HepG2 (cell line): ENCODE measurements at regions not wholly inside any gene's neighbourhood (a gene's known extent, or its start where the extent isn't known, plus 50 kb on each side); places are given as distances from the start of the nearest gene placed in this dataset.
A peak's percentile ranks its signal among the peaks of the same experiment; 100 is the strongest.

Experiments
- ATAC-seq: fragments of 200-7000 bp; cut with Tn5 transposase; 3 replicates; pipeline ENCODE4 v1.9.1; 2020; ENCODE audit warnings: mild to moderate bottlenecking, moderate library complexity
- BruUV-seq: library from RNA; stranded (reverse); fragments of 400-500 nt; replicated peaks from 2 replicates; lab custom pipeline; 2021; lab: Mats Ljungman, UMichigan
- CTCF ChIA-PET: fragments of 300-600 bp; formaldehyde crosslinking; extraction: SDS; loops from one replicate; lab custom pipeline; 2021; ENCODE audit warnings: low total read pairs, inconsistent platforms, low intra/inter-chr PET ratio; lab: Yijun Ruan, JAX
- POLR2A ChIA-PET: fragments of 350-600 bp; sonication (Branson Sonifier 250); formaldehyde crosslinking; loops from one replicate; lab custom pipeline; 2020; ENCODE audit warnings: antibody characterized with exemption, inconsistent platforms; lab: Yijun Ruan, JAX
- DNase-seq: peaks from one replicate; pipeline ENCODE4 v3.0.0-alpha.2; 2015; ENCODE audit warnings: low spot score
- FAIRE-seq: peaks from 3 replicates; lab custom pipeline; 2011; peaks lifted over from hg19 to GRCh38; lab: Jason Lieb, UNC
- H2AFZ ChIP-seq: one replicate; pipeline ENCODE4 v1.6.1; 2011; ENCODE audit warnings: low read length, inconsistent platforms
- H3K27ac ChIP-seq: fragments of 300-600 bp; 3 replicates; pipeline ENCODE4 v1.8.0; 2011; ENCODE audit warnings: mixed run types, mild to moderate bottlenecking, mixed read lengths, low read length, inconsistent platforms; ENCODE audit not compliant: insufficient read depth; ENCODE audit errors: extremely low read length
- H3K27me3 ChIP-seq, 2 experiments: fragments of 200-600 bp in 1 of 2; 2 replicates in 1 of 2; 3 replicates in 1 of 2; pipeline versions ENCODE4 v1.6.0 to v1.8.0; 2011; ENCODE audit warnings: low read length in 2 of 2, mild to moderate bottlenecking in 2 of 2, moderate library complexity in 2 of 2, inconsistent platforms in 1 of 2; ENCODE audit not compliant: insufficient read depth in 2 of 2, control insufficient read depth in 1 of 2
- H3K36me3 ChIP-seq, 2 experiments: fragments of 200-600 bp in 1 of 2; replicated peaks in 1 of 2; 2 replicates in 1 of 2; 3 replicates in 1 of 2; pipeline versions ENCODE4 v1.5.1 to v1.8.0; 2011; ENCODE audit warnings: low read length in 2 of 2, inconsistent platforms in 1 of 2; ENCODE audit not compliant: insufficient read depth in 2 of 2, control insufficient read depth in 1 of 2
- H3K4me1 ChIP-seq: 2 replicates; pipeline ENCODE4 v1.5.1; 2012; ENCODE audit warnings: low read length, inconsistent platforms; ENCODE audit not compliant: insufficient read depth
- H3K4me2 ChIP-seq: 2 replicates; pipeline ENCODE4 v1.6.0; 2011; ENCODE audit warnings: low read depth, low read length, inconsistent platforms
- H3K4me3 ChIP-seq, 3 experiments: fragments of 200-600 bp in 1 of 3; sonication (generic), shearing (Covaris generic) in 1 of 3; replicated peaks in 1 of 3; 2 replicates each; pipeline ENCODE4 v1.5.1; 2011 to 2016; ENCODE audit warnings: low read length in 3 of 3, inconsistent platforms in 2 of 3, low read depth in 2 of 3, mild to moderate bottlenecking in 2 of 3, control low read depth in 1 of 3, mixed read lengths in 1 of 3; ENCODE audit not compliant: insufficient read depth in 1 of 3
- H3K79me2 ChIP-seq: one replicate; pipeline ENCODE4 v1.6.1; 2011; ENCODE audit warnings: low read length, inconsistent platforms; ENCODE audit not compliant: insufficient read depth
- H3K9ac ChIP-seq: 2 replicates; pipeline ENCODE4 v1.6.0; 2011; ENCODE audit warnings: mild to moderate bottlenecking, low read depth, low read length, inconsistent platforms; ENCODE audit not compliant: insufficient read depth
- H3K9me3 ChIP-seq: 2 replicates; pipeline ENCODE4 v1.5.1; 2012; ENCODE audit warnings: mild to moderate bottlenecking, low read length
- H4K20me1 ChIP-seq: 2 replicates; pipeline ENCODE4 v1.6.0; 2011; ENCODE audit warnings: inconsistent platforms, mild to moderate bottlenecking, low read length, moderate library complexity; ENCODE audit not compliant: insufficient read depth
- CEBPB ChIP-seq: IDR thresholded peaks from 2 replicates; pipeline ENCODE4 v1.6.1; 2011; ENCODE audit warnings: low read depth, low read length, improper control_type of control experiment, borderline replicate concordance
- EED ChIP-seq: sonication (generic); formaldehyde crosslinking; IDR thresholded peaks from 2 replicates; pipeline ENCODE4 v1.5.0; 2020; ENCODE audit warnings: mild to moderate bottlenecking, missing genetic modification reagents
- MIER2 ChIP-seq: IDR thresholded peaks from 2 replicates; pipeline ENCODE4 v1.6.1; 2016; ENCODE audit warnings: missing biosample characterization, missing genetic modification reagents
- NFKB2 ChIP-seq: sonication (generic); formaldehyde crosslinking; IDR thresholded peaks from 2 replicates; pipeline ENCODE4 v1.4.0; 2020; ENCODE audit warnings: missing genetic modification reagents, borderline replicate concordance
- WIZ ChIP-seq: sonication (generic); formaldehyde crosslinking; IDR thresholded peaks from 2 replicates; pipeline ENCODE4 v1.5.1; 2020; ENCODE audit warnings: mild to moderate bottlenecking, missing genetic modification reagents
- ZNF431 ChIP-seq: sonication (generic); formaldehyde crosslinking; IDR thresholded peaks from 2 replicates; pipeline ENCODE4 v1.9.0; 2022; ENCODE audit warnings: missing genetic modification reagents, low read depth, mild to moderate bottlenecking, borderline replicate concordance
- ZSCAN29 ChIP-seq: sonication (generic); formaldehyde crosslinking; conservative IDR thresholded peaks from 2 replicates; pipeline ENCODE4 v1.4.0; 2020; ENCODE audit warnings: mild to moderate bottlenecking, missing genetic modification reagents
- WGBS: methylation state at CpG from one replicate; pipeline ENCODE4 v1.1.6; 2017; ENCODE audit warnings: low lambda C conversion rate; 5-methylcytosine and 5-hydroxymethylcytosine counted together
- in situ Hi-C: cut with HindIII; loops from 2 replicates; pipeline ENCODE4 v1.10.0; 2017; ENCODE audit warnings: low pct_unique_long_range_greater_than_20kb; ENCODE audit not compliant: extremely low pct_ligation_motif_present
- intact Hi-C: fragments of 100-400 bp; cut with micrococcal nuclease; formaldehyde crosslinking; loops from one replicate; pipeline ENCODE4 v1.10.0; 2022; ENCODE audit not compliant: unreplicated experiment
- TF ChIP-seq, protein P1 (sequence below): sonication (generic); formaldehyde crosslinking; IDR thresholded peaks from 2 replicates; pipeline ENCODE4 v1.4.0; 2020; ENCODE audit warnings: mild to moderate bottlenecking, missing genetic modification reagents
- TF ChIP-seq, protein P2 (sequence below), 2 experiments: IDR thresholded peaks; 2 replicates each; pipeline ENCODE4 v1.6.1; 2011 to 2012; ENCODE audit warnings: low read length in 2 of 2, borderline replicate concordance in 1 of 2, low read depth in 1 of 2, mild to moderate bottlenecking in 1 of 2, moderate library complexity in 1 of 2

DNA sequence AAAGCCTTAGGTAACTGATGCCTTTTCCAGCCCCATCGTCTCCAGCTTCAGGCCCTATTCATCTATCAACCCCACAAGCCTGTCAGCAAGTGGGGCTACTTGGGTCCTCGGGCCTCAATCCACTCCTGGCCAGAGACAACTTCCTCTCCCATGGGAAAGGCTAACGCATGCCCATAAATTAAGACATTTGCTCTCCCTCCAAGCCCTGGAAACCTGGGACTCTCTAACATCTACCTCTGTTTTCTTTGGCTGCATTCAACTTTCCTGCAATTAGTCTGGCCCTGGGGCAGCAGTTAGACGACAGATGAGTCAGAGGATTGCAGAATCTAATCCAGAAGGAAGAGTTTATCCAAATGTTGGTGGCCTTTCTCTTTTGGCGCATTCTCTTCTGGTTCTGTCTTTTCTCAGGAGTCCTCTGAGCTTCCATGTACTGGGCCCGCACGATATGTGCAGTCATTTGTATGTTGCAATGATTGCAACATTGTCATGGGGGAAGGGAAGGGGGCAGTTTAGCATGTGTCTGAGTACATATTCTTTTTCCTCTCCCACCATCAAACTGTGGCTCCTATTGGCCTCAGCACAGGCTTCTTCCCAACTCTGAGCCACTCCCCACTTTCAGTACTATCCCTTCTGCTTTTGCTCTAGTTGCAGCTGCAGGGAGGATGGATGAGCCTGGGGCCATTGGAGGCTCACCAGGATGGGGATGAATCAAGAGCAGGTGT lies 54.4 kb downstream of the NAV1 start:
- Histone ChIP-seq H3K27me3 (peaks cover 2 to 26% of the 10 kb centered on the region in 2 experiments; a peak in 3 of 5 replicates), H3K79me2 (no peaks in the 10 kb centered on the region), H3K36me3 (no peaks in the 10 kb centered on the region), H3K9ac (no peak overlapping the region), H4K20me1 (peaks cover 4% of the 10 kb centered on the region; the same call in 1 of the 2 replicates), H3K4me3 (no peak overlapping the region), H3K9me3 (no peaks in the 10 kb centered on the region)
- no peak for DNase-seq
- ChIA-PET CTCF (no interaction called here), POLR2A (no interaction called here)
- intact Hi-C loops = no loop called here
- no TSS peak for BruUV-seq
- WGBS = 6% methylated on average over 6 of the region's 7 CpGs
- TF ChIP-seq, protein P1, sequence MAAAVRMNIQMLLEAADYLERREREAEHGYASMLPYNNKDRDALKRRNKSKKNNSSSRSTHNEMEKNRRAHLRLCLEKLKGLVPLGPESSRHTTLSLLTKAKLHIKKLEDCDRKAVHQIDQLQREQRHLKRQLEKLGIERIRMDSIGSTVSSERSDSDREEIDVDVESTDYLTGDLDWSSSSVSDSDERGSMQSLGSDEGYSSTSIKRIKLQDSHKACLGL (CRISPR knock-in tag) = no peak
- TF ChIP-seq EED (no peak), ZSCAN29 (CRISPR knock-in tag) (no peak), ZNF431 (CRISPR knock-in tag) (no peak), CEBPB (peak; percentile 59), NFKB2 (CRISPR knock-in tag) (no peak)
- TF ChIP-seq, all 625 proteins: peak for 1
- no peaks in the 10 kb centered on the region for H3K4me1 ChIP-seq
- H3K27ac ChIP-seq = no peak overlapping the region
- no peak overlapping the region for H3K4me2 ChIP-seq
- in situ Hi-C loops = no loop called here
- ATAC-seq = no peak
- H2AFZ ChIP-seq = no peak overlapping the region
- no peak for FAIRE-seq

DNA sequence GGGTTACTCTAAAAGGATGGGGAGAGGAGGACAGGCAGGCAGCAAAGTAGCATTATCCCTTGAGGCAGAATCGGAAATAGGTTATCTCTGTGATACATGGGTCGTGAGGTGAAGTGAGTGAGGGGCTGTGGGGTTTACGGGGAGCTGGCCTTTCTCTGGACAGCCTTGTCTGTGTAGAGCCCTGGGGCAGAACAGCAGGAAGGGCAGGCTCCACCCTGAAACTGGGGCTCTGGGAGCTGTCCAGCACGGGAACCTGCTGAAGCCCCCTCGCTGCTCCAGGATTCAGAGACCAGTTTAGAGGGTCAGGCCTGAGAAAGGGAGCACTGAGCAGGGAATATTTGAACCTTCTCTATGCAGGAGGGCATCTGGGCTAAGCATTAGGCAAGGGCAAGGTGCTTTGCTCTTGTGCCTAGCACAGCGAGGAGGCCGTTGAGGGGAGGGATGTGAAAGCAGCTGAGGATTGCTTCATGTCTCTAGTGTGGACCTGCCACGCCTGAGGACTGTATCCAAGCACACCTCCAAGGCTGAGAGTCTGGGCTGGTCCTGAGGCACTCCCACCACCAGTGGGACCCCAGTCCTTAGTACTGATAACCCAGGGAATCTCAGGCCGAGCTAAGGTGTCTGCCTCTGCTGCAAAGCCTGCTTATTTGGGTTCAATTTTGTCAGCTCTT lies 55.8 kb downstream of the NAV1 start:
- FAIRE-seq = no peak

More for the DNA sequence above, 55.8 kb downstream of the NAV1 start:
- Histone ChIP-seq H3K4me3 (no peak overlapping the region), H3K27me3 (peaks cover 2 to 30% of the 10 kb centered on the region in 2 experiments; a peak in 3 of 5 replicates), H3K79me2 (no peaks in the 10 kb centered on the region), H3K36me3 (no peaks in the 10 kb centered on the region), H3K4me1 (no peaks in the 10 kb centered on the region), H3K9me3 (no peaks in the 10 kb centered on the region), H3K27ac (no peak overlapping the region)
- in situ Hi-C loops = no loop called here
- no peak for DNase-seq
- intact Hi-C loops = no loop called here
- ChIA-PET POLR2A (no interaction called here), CTCF (no interaction called here)
- BruUV-seq = no TSS peak
- TF ChIP-seq, protein P2, sequence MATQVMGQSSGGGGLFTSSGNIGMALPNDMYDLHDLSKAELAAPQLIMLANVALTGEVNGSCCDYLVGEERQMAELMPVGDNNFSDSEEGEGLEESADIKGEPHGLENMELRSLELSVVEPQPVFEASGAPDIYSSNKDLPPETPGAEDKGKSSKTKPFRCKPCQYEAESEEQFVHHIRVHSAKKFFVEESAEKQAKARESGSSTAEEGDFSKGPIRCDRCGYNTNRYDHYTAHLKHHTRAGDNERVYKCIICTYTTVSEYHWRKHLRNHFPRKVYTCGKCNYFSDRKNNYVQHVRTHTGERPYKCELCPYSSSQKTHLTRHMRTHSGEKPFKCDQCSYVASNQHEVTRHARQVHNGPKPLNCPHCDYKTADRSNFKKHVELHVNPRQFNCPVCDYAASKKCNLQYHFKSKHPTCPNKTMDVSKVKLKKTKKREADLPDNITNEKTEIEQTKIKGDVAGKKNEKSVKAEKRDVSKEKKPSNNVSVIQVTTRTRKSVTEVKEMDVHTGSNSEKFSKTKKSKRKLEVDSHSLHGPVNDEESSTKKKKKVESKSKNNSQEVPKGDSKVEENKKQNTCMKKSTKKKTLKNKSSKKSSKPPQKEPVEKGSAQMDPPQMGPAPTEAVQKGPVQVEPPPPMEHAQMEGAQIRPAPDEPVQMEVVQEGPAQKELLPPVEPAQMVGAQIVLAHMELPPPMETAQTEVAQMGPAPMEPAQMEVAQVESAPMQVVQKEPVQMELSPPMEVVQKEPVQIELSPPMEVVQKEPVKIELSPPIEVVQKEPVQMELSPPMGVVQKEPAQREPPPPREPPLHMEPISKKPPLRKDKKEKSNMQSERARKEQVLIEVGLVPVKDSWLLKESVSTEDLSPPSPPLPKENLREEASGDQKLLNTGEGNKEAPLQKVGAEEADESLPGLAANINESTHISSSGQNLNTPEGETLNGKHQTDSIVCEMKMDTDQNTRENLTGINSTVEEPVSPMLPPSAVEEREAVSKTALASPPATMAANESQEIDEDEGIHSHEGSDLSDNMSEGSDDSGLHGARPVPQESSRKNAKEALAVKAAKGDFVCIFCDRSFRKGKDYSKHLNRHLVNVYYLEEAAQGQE (IDR thresholded peaks at IDR 0.05; ENCODE audit: borderline replicate concordance in 1 of 2, low read depth in 1 of 2, low read length in 2 of 2) = peak; percentile 77 to 95
- no peak for TF ChIP-seq WIZ
- peak; percentile 90 for TF ChIP-seq MIER2 (CRISPR knock-in tag)
- TF ChIP-seq, all 625 proteins: peak for 2
- Histone ChIP-seq H2AFZ (no peak overlapping the region), H3K4me2 (no peak overlapping the region), H4K20me1 (peaks cover 4% of the 10 kb centered on the region; the same call in 1 of the 2 replicates), H3K9ac (no peak overlapping the region)
- ATAC-seq = peak; percentile 42; the same call in 2 of the 3 replicates
- WGBS = 0% methylated on average over 3 of the region's 9 CpGs
